NCI-H1048 (cell line): ENCODE measurements at regions not wholly inside any gene's neighbourhood (a gene's known extent, or its start where the extent isn't known, plus 50 kb on each side); places are given as distances from the start of the nearest gene placed in this dataset.
"Not testable (repeated sequence)": the region's sequence is repeated elsewhere in the genome, so short reads cannot be mapped to it uniquely, and the experiment has no call there.

Experiments used
- DNase-seq: peaks from one replicate; lab custom pipeline; 2025; lab: John Stamatoyannopoulos, UW

DNA sequence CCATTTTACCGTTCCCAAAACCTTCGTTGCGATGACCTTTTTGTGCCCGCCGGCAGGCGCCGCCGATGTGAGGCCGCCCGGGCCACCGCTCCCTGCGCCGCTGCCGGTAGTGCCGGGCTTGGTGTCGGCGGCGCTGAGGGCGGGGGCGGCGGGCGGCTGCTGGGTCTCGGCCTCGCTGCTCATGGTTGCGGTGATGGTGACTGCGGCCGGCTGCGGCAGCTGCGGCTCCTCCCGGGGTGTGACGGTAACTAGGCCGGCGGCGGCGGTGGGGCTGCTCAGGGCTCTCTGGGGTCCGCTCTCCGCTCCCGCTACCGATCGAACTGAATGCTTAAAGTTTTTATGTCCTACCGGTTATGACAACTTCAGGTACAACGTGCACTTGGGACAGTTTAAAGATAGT, 472.6 kb upstream of the CCDC196 start:
- not testable (repeated sequence) for DNase-seq

- no peak for DNase-seq
Measured at GRCh38 chr14:66015071-66015780, 470.9 kb upstream of the CCDC196 start.

- no peak for DNase-seq
Measured at GRCh38 chr14:66017927-66018326, 468.2 kb upstream of the CCDC196 start.

DNA sequence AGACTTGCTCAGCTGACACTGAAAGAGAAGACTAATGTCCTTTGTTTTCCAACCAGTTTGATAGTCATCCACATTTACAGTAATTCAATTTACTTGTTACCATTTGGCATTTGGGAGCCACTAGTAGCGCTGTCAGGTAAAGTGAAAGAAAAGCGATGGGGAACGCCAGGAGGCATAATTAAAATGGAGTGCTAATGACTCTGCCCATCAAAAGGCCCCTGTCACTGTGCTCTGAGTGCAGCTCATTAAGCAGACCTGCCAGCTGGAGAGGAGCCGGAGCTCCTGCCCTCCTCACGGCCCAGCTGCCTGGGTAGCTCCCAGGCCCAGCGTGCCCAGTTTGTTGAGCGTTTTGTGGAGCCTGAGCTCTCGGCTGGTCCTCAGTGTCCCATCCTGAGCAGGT, 463.6 kb upstream of the CCDC196 start:
- no peak for DNase-seq

DNA sequence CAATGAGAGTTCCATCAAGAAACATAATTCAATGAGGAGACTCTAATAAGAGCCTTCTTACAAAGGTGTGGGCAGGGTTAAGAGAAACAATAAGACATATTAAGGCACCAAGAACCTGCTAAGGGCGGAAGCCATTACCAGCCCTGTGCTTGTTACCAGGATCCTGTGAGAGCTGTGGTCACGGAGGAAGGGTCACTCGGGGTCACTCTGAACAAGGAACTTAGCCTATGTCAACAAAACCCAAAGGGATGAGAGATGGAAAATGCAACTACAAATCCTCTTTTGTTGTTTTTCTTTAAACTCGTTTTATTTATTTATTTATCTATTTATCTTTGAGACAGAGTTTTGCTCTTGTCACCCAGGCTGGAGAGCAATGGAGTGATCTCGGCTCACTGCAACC, 460.4 kb upstream of the CCDC196 start:
- DNase-seq: no peak

DNA sequence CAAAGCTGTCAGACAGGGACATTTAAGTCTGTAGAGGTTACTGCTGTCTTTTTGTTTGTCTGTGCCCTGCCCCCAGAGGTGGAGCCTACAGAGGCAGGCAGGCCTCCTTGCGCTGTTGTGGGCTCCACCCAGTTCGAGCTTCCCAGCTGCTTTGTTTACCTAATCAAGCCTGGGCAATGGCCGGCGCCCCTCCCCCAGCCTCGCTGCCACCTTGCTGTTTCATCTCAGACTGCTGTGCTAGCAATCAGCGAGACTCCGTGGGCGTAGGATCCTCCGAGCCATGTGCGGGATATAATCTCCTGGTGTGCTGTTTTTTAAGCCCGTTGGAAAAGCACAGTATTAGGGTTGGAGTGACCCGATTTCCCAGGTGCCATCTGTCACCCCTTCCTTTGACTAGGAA, 454.2 kb upstream of the CCDC196 start:
- not testable (repeated sequence) for DNase-seq

GRCh38 chr14:66032800-66033199, 453.4 kb upstream of the CCDC196 start:
- no peak for DNase-seq

DNA sequence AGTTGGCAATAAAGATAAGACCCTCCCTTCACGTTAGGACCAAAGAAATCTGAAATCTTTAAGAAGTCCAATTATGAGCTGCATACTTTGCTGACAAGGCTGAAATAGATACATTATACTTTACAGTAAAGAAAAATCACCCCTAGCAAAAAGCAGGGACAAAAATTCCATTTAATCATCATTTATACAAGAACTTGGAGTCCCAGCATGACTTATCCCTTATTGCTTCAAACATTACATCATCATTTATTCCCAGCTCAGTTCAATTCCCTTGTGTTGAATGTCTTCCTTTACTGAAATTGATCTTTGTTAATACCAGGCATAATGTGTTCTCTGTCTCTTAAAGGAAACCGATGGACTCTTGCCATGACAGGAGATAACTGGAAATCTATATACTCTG, 449.6 kb upstream of the CCDC196 start:
- DNase-seq: no peak

DNA sequence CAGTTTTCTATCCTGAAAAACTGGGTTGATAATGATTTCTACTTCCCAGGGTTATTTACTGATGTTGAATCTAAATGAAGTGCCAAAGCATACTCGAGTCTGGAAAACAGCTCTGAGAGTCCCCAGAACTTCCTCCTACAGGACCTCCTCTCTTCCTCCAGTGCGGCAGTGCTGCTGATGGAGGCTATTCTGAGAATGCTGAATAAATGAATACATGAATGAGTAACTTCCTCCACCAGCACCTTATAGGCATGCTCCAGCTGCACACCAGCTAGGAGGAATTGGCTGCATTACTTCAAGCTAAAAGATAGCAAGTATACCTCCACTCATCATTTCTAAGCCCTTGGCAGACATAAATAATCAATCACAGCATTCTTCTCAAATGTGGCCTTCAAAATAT, 448.8 kb upstream of the CCDC196 start:
- DNase-seq: no peak

DNA sequence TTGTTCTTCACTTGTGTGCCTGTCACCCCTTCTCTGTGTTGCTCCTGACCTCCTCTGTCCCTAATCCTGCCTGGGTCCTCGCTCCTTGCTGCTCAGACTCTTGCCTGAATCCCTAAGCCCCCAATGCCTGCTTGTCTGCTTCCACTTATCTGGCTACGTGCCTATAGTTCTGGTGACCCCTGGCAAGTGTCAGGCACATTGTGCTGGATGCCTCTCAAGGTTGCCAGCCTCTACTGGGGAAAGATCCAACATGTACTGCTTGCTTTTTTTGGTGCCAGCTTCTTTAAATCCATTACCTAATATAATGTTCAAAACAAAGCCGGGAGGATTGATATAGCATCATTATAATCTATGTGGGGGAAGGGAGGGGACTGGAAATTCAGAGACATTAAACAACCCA, 448.0 kb upstream of the CCDC196 start:
- DNase-seq: no peak

- no peak for DNase-seq
Measured at GRCh38 chr14:66038618-66039017, 447.6 kb upstream of the CCDC196 start.

- DNase-seq: no peak
Measured at GRCh38 chr14:66039495-66039894, 446.7 kb upstream of the CCDC196 start.

GRCh38 chr14:66041582-66041981, 444.6 kb upstream of the CCDC196 start:
- DNase-seq: no peak

- no peak for DNase-seq
Measured at GRCh38 chr14:66043921-66044320, 442.2 kb upstream of the CCDC196 start.

DNA sequence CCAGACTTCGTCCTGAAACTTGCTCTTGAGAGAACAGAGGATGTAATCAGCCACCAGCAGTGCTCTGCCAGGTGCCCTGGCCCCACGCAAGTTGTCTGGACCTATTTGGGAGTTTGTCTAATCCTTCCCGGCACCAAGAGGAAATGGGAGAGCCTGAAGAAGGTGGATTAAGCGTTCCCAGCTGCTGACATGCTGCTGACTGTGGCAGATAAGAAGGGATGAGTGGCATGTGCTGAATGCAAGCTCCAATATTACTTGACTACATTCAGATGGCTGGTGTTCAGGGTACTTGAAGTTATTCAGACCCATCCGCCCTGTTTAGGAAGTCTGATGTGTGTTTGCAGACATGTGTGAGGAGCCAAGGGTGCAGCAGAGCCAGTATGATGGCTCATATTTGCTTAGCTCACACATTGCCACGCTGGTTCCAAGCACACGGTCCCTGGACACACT, 440.6 kb upstream of the CCDC196 start:
- DNase-seq: no peak

DNA sequence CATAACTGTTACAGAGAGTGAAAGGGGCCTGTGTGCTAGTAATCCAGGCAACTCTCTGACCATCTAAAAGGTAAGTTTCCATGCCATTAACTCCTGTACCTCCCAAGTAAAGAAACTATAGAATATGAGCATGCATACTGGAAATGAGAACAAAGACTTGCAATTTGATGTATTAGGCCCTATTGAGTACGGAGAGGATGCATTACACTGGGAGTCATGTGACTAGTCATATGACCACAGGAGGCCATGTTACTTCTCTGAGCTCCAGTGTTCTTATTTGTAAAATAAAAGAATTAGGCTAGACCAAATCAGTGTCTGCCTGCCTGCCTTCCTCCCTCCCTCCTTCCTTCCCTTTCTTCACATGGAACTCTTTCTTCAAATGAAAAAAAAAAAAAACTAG, 440.1 kb upstream of the CCDC196 start:
- DNase-seq: no peak

GRCh38 chr14:66046591-66046990, 439.6 kb upstream of the CCDC196 start:
- DNase-seq: no peak

GRCh38 chr14:66056268-66056907, 429.8 kb upstream of the CCDC196 start:
- no peak for DNase-seq

- DNase-seq: no peak
Measured at GRCh38 chr14:66056926-66057552, 429.1 kb upstream of the CCDC196 start.

GRCh38 chr14:66065188-66065587, 421.0 kb upstream of the CCDC196 start:
- DNase-seq: no peak

GRCh38 chr14:66066981-66067776, 419.0 kb upstream of the CCDC196 start:
- no peak for DNase-seq

- no peak for DNase-seq
Measured at GRCh38 chr14:66069036-66069435, 417.1 kb upstream of the CCDC196 start.
